ENCODE measurements at regions not wholly inside any gene's neighbourhood (a gene's known extent, or its start where the extent isn't known, plus 50 kb on each side); places are given as distances from the start of the nearest gene placed in this dataset.

DNA sequence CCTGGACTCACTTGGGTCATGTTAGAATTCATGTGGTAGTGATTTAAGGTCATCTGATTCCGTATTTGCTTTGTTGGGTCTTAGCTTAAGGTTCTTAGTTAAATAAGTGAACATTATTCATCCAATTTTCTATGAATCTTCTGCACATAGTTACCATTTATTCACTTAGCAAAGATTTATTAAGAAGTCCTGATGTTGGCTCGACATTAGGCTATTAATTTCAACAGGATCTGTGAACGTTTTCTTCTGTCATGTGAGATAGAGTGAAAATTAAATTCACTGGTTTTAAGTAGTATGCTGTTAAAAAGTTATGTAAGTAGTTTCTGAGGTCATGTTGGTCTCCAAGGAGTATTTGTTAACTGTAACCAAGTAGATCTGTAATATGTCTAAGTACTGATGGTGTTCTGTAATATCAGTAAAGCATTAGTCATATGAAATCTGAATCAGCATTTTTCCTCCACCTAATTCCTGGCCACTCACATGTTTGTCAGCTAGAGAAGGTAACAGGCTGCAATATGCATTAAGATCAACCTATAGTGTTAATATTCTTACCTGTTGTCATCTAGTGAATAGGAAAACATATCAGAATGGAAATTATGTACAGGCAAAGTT lies 155.6 kb downstream of the PCDH7 start:
- no peak for DNase-seq (ENCODE audit: low read depth in 2 of 2)

GRCh38 chr4:30879855-30880598 lies 159.9 kb downstream of the PCDH7 start:
- no peak for DNase-seq (ENCODE audit: low read depth in 2 of 2)

- DNase-seq (ENCODE audit: low read depth in 2 of 2) = no peak
Measured at GRCh38 chr4:30881985-30882384, 161.8 kb downstream of the PCDH7 start.

DNA sequence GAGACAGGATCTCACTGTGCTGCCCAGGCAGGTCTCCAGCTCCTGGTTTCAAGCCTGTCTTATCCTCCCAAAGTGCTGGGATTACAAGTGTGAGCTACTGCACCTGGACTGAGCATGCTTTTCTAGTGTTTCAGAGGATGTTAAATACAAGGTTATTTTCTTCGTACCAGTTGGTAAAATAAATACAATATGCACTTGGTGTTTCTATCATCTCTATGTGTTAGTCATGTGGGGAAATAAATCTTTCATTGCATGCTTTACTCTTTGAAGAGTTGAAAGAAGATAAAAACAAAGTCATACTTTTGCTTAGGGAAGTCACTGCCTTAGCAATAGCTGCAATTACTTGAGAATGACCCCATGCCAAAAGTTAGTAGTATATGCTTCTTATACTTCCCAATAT lies 162.3 kb downstream of the PCDH7 start:
- no peak for DNase-seq (ENCODE audit: low read depth in 2 of 2)

DNA sequence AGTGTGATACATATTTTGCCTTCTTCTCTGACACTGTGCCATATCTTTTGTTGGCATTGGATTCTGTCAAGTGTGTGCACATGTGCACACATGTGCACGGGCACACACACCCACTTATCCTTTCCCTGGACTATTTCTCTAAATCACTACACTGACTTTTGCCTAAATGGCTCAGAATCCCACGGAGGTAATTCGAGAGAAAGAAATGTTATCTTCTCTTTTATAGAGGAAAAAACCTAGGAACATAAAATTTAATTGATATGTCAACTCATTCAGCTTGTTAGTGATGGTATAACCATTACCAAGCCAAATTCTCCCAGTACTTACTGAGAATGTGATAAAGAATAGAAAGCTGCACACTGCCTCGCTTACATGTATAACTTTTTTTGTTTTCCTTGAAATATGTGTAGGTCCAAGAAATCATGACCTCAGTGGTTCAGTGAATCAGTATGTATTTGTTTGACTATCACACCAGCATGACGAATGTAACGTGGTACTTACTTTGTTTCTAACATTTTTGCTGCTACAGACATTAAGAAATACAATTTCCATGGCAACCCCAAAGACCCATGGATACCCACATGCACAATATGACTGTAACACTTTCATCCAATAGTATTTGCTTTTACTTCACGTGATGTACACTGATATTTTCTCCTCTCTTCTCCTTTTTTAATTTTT lies 163.0 kb downstream of the PCDH7 start:
- no peak for DNase-seq (ENCODE audit: low read depth in 2 of 2)

DNA sequence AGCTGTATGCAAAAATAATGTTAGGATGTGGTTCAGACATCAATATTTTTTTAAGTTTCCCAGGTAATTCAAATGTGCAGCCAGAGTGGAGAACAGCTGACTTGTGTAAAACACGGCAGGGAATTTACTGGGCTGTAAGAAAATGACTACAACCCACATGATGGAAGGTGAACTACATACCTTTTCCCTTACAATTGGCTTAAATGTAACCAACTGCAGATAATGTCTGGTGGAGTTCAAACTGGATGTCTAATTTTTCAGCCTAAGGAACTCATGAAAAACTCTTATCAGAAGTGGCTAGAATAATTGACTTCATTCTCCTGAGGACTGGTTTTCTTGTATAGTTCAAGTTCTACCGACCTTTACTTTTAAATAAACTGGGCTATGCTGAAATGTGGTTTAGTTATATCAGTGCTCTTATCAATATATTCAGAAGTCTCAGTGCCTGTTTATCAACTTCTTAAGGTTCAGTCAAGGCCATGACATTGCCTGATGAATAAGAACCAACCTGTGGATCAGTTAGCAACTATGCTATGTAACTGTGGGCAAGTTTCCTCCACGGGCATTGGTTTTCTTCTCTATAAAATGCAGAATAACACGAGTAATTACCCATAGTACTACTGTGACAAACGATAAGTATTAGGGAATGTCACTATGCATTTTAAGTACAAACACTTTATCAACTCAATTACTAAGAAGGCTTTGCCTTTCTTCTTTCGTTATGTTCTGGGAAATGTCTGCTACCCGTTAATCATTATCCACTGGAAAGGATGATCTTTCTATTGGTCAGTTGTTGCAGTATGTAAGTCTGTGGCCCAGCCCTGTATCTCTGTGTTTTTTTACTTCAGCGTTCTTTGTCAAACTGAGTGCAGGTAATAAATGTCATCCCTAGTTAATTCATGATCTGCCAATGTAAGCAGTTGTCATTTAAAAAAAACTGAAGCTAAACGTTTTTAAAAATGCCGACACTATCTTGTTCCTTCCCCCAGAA lies 181.6 kb downstream of the PCDH7 start:
- DNase-seq (ENCODE audit: low read depth in 2 of 2) = no peak

GRCh38 chr4:30903502-30904214 lies 183.5 kb downstream of the PCDH7 start:
- DNase-seq (ENCODE audit: low read depth in 2 of 2) = no peak

- DNase-seq (ENCODE audit: low read depth in 2 of 2) = no peak
Measured at GRCh38 chr4:30904215-30904555, 184.0 kb downstream of the PCDH7 start.

DNA sequence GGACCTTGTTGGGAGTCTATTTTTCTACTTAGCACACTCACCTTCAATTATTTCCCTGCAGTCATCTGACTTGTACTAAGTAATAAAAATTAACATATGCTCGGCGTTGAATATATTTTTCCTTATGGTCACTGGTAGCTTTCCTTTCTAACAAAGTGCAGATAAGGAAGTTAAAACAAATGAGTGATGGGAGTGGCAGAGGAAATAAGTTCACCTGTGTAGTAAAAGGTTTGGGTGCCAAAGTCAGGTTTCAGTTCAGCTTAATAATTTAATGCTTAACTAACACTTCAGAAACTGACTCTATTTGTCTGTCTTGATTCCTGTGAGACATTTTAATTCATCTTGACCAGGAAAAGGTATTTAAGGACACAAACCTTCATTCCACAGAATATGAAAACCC lies 184.4 kb downstream of the PCDH7 start:
- no peak for DNase-seq (ENCODE audit: low read depth in 2 of 2)

- DNase-seq (ENCODE audit: low read depth in 2 of 2) = no peak
Measured at GRCh38 chr4:30912098-30912714, 192.0 kb downstream of the PCDH7 start.

GRCh38 chr4:30916337-30917274 lies 196.4 kb downstream of the PCDH7 start:
- no peak for DNase-seq (ENCODE audit: low read depth in 2 of 2)

DNA sequence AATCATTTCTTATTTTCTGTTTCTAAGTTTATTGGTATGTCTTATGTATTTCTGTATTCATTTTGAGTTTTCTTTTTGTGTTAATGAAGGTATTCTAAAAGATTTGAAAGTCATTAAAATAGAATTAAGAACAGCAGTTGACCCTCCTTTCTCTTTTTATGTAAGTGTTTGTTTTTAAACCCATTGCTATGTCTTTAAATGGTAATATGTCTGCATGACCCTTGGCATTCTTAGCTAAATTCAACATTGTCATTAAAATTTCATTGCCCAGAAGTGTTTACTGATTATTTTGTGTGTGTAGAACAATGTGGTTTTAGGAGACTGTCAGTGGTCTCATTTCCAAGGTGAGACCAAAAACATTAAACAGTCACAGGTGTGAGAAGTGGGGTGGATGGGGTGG lies 197.8 kb downstream of the PCDH7 start:
- no peak for DNase-seq (ENCODE audit: low read depth in 2 of 2)

DNA sequence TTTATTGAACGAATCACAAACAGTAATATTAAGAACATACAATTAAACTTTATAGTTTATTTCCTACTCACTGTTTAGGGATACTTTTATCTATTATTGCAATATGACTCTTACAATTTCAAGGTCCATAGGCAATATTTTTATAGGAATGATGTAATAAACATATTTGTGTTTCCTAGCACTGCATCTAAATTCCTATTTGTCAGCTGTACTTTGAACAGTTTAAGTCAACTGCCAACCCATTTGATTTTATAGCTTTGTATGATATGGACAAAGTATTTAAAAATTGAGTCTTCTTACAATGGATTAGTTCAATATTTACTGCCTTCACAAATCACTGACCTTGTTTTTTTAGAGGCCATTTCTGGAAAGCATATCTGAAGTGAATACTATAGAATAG lies 199.3 kb downstream of the PCDH7 start:
- no peak for DNase-seq (ENCODE audit: low read depth in 2 of 2)

GRCh38 chr4:30920043-30920442 lies 199.9 kb downstream of the PCDH7 start:
- no peak for DNase-seq (ENCODE audit: low read depth in 2 of 2)

- no peak for DNase-seq (ENCODE audit: low read depth in 2 of 2)
Measured at GRCh38 chr4:30922625-30923024, 202.5 kb downstream of the PCDH7 start.

GRCh38 chr4:30924495-30924894 lies 204.3 kb downstream of the PCDH7 start:
- DNase-seq (ENCODE audit: low read depth in 2 of 2) = no peak

- DNase-seq (ENCODE audit: low read depth in 2 of 2) = no peak
Measured at GRCh38 chr4:30929649-30930048, 209.5 kb downstream of the PCDH7 start.

DNA sequence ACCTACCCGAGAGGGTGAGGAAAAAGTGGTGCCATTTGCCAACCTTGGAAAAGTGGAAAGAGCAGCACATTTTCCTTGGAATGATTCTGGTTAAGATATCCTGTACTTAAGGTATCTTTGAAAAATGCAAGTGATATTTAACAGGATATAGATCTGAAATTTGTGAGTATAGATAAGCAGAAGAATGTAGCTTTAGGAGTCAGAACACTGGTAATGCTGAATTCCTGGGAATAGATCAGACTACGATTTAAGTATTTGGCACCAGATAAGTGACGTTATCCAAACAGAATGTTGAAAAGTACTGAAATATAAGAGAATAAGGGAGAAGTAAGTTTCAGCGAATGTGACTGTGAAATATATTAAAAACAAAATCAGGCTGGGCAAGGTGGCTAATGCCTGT lies 210.1 kb downstream of the PCDH7 start:
- DNase-seq (ENCODE audit: low read depth in 2 of 2) = no peak

GRCh38 chr4:30932581-30932980 lies 212.4 kb downstream of the PCDH7 start:
- no peak for DNase-seq (ENCODE audit: low read depth in 2 of 2)

DNA sequence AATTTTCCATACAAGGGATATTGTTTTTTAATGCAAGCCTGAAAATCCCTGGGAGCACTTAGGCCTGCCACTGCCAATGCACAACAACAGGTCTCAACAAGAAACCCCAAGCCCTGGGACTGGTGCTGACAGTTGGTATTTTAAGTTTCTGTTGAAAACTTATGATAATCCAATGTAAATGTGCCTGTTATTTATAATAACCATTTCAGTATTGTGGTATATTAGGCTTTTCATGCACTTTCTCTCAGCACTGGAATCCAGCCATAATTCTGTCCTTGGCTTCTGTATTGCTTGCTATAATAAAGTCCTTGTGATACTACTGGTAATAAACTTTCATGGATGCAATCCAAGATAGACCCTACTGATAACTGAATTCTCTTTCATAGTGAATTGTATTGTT lies 218.9 kb downstream of the PCDH7 start:
- DNase-seq (ENCODE audit: low read depth in 2 of 2) = no peak

All from stimulated activated CD8-positive, alpha-beta memory T cell treated with anti-CD3 and anti-CD28 coated beads, Interleukin-2, amount 100 ng/mL, for 48 hours (primary cell).